ENCODE measurements at regions not wholly inside any gene's neighbourhood (a gene's known extent, or its start where the extent isn't known, plus 50 kb on each side); places are given as distances from the start of the nearest gene placed in this dataset.
A peak's percentile ranks its signal among the peaks of the same experiment; 100 is the strongest.

- intact Hi-C loops (cut with DNase I): no loop called here
- no peak for TF ChIP-seq CTCF (IDR thresholded peaks at IDR 0.05)
- TF ChIP-seq EP300 (IDR thresholded peaks at IDR 0.05): no peak
- no peak for TF ChIP-seq POLR2A (IDR thresholded peaks at IDR 0.05)
- no peak for TF ChIP-seq POLR2AphosphoS5 (IDR thresholded peaks at IDR 0.05)
- no peak for DNase-seq
- no peaks in the 10 kb centered on the region for H3K9me3 ChIP-seq
- H3K4me3 ChIP-seq: no peak overlapping the region
- 89 to 94% methylated on average over 4 of the region's 4 CpGs for WGBS, 2 donors
- H3K27me3 ChIP-seq: no peaks in the 10 kb centered on the region
- peaks cover 0 to 14% (median 13%) of the 10 kb centered on the region in 4 donors for H3K4me1 ChIP-seq
- H3K36me3 ChIP-seq: no peaks in the 10 kb centered on the region
- H3K27ac ChIP-seq: no peak overlapping the region
Observed at GRCh38 chr6:14834851-14835530, 410.9 kb upstream of the JARID2 start.

GRCh38 chr6:14837435-14837834 lies 408.4 kb upstream of the JARID2 start:
- no peak for TF ChIP-seq CTCF (IDR thresholded peaks at IDR 0.05)
- TF ChIP-seq POLR2AphosphoS5 (IDR thresholded peaks at IDR 0.05): no peak
- no peak for TF ChIP-seq POLR2A (IDR thresholded peaks at IDR 0.05)
- TF ChIP-seq EP300 (IDR thresholded peaks at IDR 0.05): no peak
- Histone ChIP-seq H3K36me3 (no peaks in the 10 kb centered on the region), H3K27me3 (no peaks in the 10 kb centered on the region), H3K27ac (no peak overlapping the region), H3K4me1 (peaks cover 0 to 22% (median 18%) of the 10 kb centered on the region in 4 donors), H3K9me3 (no peaks in the 10 kb centered on the region), H3K4me3 (no peak overlapping the region)
- DNase-seq: no peak
- intact Hi-C loops (cut with DNase I): no loop called here
- 91 to 94% methylated on average over 3 of the region's 3 CpGs for WGBS, 2 donors

- Histone ChIP-seq H3K27ac (peak overlapping the region in 1 of 4 donors; percentile 14), H3K4me1 (peaks cover 0 to 29% (median 25%) of the 10 kb centered on the region in 4 donors), H3K27me3 (no peaks in the 10 kb centered on the region), H3K9me3 (no peaks in the 10 kb centered on the region), H3K36me3 (no peaks in the 10 kb centered on the region), H3K4me3 (no peak overlapping the region)
- intact Hi-C loops (cut with DNase I): no loop called here
- TF ChIP-seq EP300 (IDR thresholded peaks at IDR 0.05): peak in 2 of 4 donors; percentile 19 to 31
- peak; percentile 13 to 73 (median 70) for TF ChIP-seq POLR2AphosphoS5 (IDR thresholded peaks at IDR 0.05)
- TF ChIP-seq POLR2A (IDR thresholded peaks at IDR 0.05): no peak
- TF ChIP-seq CTCF (IDR thresholded peaks at IDR 0.05): no peak
- DNase-seq: no peak
- 79 to 89% methylated on average over 4 of the region's 4 CpGs for WGBS, 2 donors
Observed at GRCh38 chr6:14838133-14838583, 407.7 kb upstream of the JARID2 start.

GRCh38 chr6:14841901-14842421 lies 403.9 kb upstream of the JARID2 start:
- Histone ChIP-seq H3K4me3 (no peak overlapping the region), H3K4me1 (peaks cover 0 to 29% (median 26%) of the 10 kb centered on the region in 4 donors), H3K27me3 (no peaks in the 10 kb centered on the region), H3K36me3 (no peaks in the 10 kb centered on the region), H3K27ac (peak overlapping the region; percentile 7 to 74 (median 54)), H3K9me3 (no peaks in the 10 kb centered on the region)
- peak; percentile 88 for DNase-seq
- intact Hi-C loops (cut with DNase I): no loop called here
- 82 to 84% methylated on average over 8 of the region's 8 CpGs for WGBS, 2 donors
- TF ChIP-seq POLR2AphosphoS5 (IDR thresholded peaks at IDR 0.05): peak; percentile 82 to 94 (median 92)
- no peak for TF ChIP-seq CTCF (IDR thresholded peaks at IDR 0.05)
- TF ChIP-seq EP300 (IDR thresholded peaks at IDR 0.05): peak in 3 of 4 donors; percentile 83 to 94 (median 84)
- no peak for TF ChIP-seq POLR2A (IDR thresholded peaks at IDR 0.05)

Measured in sigmoid colon (tissue), 6 donors.